Spleen (tissue), 11 donors: ENCODE measurements at regions not wholly inside any gene's neighbourhood (a gene's known extent, or its start where the extent isn't known, plus 50 kb on each side); places are given as distances from the start of the nearest gene placed in this dataset.

Experiments used
- DNase-seq: peaks from one replicate; pipeline ENCODE4 v3.0.0-alpha.2; 2020
- H3K27ac ChIP-seq, 8 donors: fragments of 200-600 bp; sonication (generic) in 7 of 8; 1 replicate in 4 of 8; 2 replicates in 4 of 8; pipeline versions ENCODE4 v1.5.0 to v1.8.0; 2016 to 2021; ENCODE audit warnings: inconsistent platforms in 4 of 8, mild to moderate bottlenecking in 4 of 8, moderate library complexity in 1 of 8
- H3K27me3 ChIP-seq, 7 donors: fragments of 200-600 bp; sonication (generic) in 6 of 7; replicated peaks in 1 of 7; 1 replicate in 4 of 7; 2 replicates in 3 of 7; pipeline versions ENCODE4 v1.5.0 to v1.8.0; 2016 to 2021; ENCODE audit warnings: inconsistent platforms in 3 of 7, mild to moderate bottlenecking in 1 of 7
- H3K36me3 ChIP-seq, 6 donors: fragments of 200-600 bp; sonication (generic) in 5 of 6; 1 replicate in 4 of 6; 2 replicates in 2 of 6; pipeline versions ENCODE4 v1.5.0 to v1.8.0; 2016 to 2021; ENCODE audit warnings: inconsistent platforms in 2 of 6
- H3K4me1 ChIP-seq, 6 donors: fragments of 200-600 bp; sonication (generic) in 5 of 6; 1 replicate in 3 of 6; 2 replicates in 3 of 6; pipeline versions ENCODE4 v1.5.0 to v1.8.0; 2016 to 2021; ENCODE audit warnings: inconsistent platforms in 3 of 6
- H3K4me3 ChIP-seq, 8 donors: fragments of 200-600 bp; sonication (generic) in 7 of 8; 1 replicate in 4 of 8; 2 replicates in 4 of 8; pipeline versions ENCODE4 v1.5.0 to v1.8.0; 2016 to 2021; ENCODE audit warnings: inconsistent platforms in 4 of 8, mild to moderate bottlenecking in 4 of 8, moderate library complexity in 2 of 8
- H3K9me3 ChIP-seq, 8 donors: fragments of 200-600 bp; sonication (generic) in 7 of 8; 1 replicate in 4 of 8; 2 replicates in 4 of 8; pipeline versions ENCODE4 v1.5.0 to v1.8.0; 2016 to 2021; ENCODE audit warnings: inconsistent platforms in 4 of 8
- CTCF ChIP-seq, 11 experiments: fragments of 200-600 bp in 7 of 11; fragments of 450-650 bp in 4 of 11; sonication (generic) in 4 of 11; IDR thresholded peaks in 8 of 11; conservative IDR thresholded peaks in 3 of 11; 1 replicate in 7 of 11; 2 replicates in 4 of 11; pipeline versions ENCODE4 v1.4.0 to v1.8.0; 2016 to 2021; ENCODE audit warnings: antibody characterized with exemption in 11 of 11, inconsistent platforms in 4 of 11, mild to moderate bottlenecking in 1 of 11
- POLR2A ChIP-seq, 3 donors: fragments of 450-650 bp; IDR thresholded peaks; one replicate each; pipeline ENCODE4 v1.5.1; 2017; ENCODE audit warnings: antibody characterized with exemption in 3 of 3, mild to moderate bottlenecking in 1 of 3
- POLR2AphosphoS5 ChIP-seq, 3 donors: sonication (generic); formaldehyde crosslinking; IDR thresholded peaks; one replicate each; pipeline ENCODE4 v1.5.1; 2017; ENCODE audit warnings: antibody characterized with exemption in 3 of 3
- WGBS, 5 donors: extraction: QIAGEN DNeasy Blood & Tissue Kit in 3 of 5; methylation state at CpG; one replicate each; pipeline versions ENCODE4 v1.1.5 to v1.1.7; 2013 to 2018; 5-methylcytosine and 5-hydroxymethylcytosine counted together
- intact Hi-C: fragments of 100-400 bp; cut with DNase I; formaldehyde crosslinking; loops from one replicate; pipeline ENCODE4 v1.15.0; 2023; ENCODE audit warnings: low total_unique reads
- donor health status: healthy with polysubstance abuse.
- donor health status: DM: no; HTN: no; CAD: no; lungs with moderate emphysema.
- donor health status: DM: no; HTN: no; CAD: no.
- donor health status: Bipolar disorder and iron deficiency.
- donor health status: healthy.
- donor health status: DM: no; HTN: no; CAD: no.
- donor health status: DM: yes; HTN: yes; CAD: no.

DNA sequence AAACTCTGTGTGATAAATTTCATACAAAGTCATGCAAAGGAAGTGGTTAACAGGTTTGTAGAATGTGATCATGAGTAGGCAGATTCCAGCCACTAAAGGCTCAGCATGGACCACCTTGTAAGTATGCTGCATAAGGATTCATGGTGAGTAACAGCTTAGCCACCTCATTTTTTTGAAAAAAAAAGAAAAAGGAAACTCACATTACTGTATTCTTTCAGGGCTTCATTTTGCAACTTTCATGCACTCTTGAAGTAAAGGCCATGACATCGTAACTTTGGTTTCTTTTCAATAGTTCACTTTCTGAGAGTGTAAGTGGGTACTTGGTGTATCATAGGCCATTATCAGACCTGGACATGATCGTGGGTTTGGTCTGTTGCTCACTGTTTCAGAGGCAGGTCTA lies 175.1 kb downstream of the PCSK1 start:
- no peaks in the 10 kb centered on the region for H3K9me3 ChIP-seq
- H3K27me3 ChIP-seq, result no peaks in the 10 kb centered on the region
- no peak for TF ChIP-seq CTCF (IDR thresholded peaks at IDR 0.05 in 8 of 11, conservative IDR thresholded peaks at IDR 0.05 in 3 of 11)
- no peak for TF ChIP-seq POLR2AphosphoS5 (IDR thresholded peaks at IDR 0.05)
- no peak for TF ChIP-seq POLR2A (IDR thresholded peaks at IDR 0.05)
- no peak overlapping the region for H3K27ac ChIP-seq
- DNase-seq, result no peak
- H3K4me1 ChIP-seq, result peaks cover 0 to 18% (median 9%) of the 10 kb centered on the region in 6 donors
- WGBS, 5 donors, result 79 to 91% (median 83%) methylated on average over 2 of the region's 2 CpGs
- no peaks in the 10 kb centered on the region for H3K36me3 ChIP-seq
- no peak overlapping the region for H3K4me3 ChIP-seq
- intact Hi-C loops, result no loop called here

DNA sequence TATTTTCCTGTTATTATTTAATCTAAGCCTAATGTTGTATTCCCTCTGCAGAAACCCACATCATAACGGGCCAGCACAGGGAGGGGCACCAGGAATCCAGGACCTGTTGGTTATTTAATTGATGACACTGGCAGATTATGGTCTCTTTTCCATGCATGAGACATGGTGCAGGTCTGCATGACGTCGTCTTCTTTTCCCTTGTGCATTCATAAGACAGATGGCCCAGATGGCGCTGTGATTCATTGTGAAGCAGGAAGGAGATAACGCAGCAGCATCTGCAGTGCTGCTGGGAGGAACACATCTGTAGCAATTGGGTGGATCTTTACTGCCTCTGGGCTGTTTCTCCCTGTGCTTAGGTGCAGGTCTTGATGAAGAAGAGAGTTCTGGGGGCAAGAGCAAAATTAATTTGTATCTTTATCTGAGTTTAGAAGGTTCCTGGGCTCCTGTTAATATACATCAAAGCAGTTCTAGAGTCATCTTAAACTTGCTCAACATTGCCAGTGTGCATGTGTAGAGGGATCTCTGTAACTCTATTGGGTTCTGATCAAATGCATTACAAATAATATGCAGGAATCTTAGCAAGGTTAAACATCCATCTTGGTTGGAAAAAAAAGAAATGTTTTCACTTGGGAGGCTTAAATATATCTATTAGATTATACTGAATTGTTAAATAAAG lies 176.1 kb downstream of the PCSK1 start:
- TF ChIP-seq POLR2AphosphoS5 (IDR thresholded peaks at IDR 0.05) (no peak), CTCF (IDR thresholded peaks at IDR 0.05 in 8 of 11, conservative IDR thresholded peaks at IDR 0.05 in 3 of 11) (no peak), POLR2A (IDR thresholded peaks at IDR 0.05) (no peak)

GRCh38 chr5:96254980-96255691 lies 177.9 kb downstream of the PCSK1 start:
- Histone ChIP-seq H3K27me3 (no peaks in the 10 kb centered on the region), H3K9me3 (no peaks in the 10 kb centered on the region), H3K27ac (no peak overlapping the region), H3K4me1 (peaks cover 0 to 13% (median 9%) of the 10 kb centered on the region in 6 donors), H3K36me3 (no peaks in the 10 kb centered on the region), H3K4me3 (no peak overlapping the region)
- no peak for DNase-seq
- intact Hi-C loops, result no loop called here
- no peak for TF ChIP-seq POLR2A (IDR thresholded peaks at IDR 0.05)
- TF ChIP-seq POLR2AphosphoS5 (IDR thresholded peaks at IDR 0.05), result no peak
- no peak for TF ChIP-seq CTCF (IDR thresholded peaks at IDR 0.05 in 8 of 11, conservative IDR thresholded peaks at IDR 0.05 in 3 of 11)
- WGBS, 5 donors, result 54 to 71% (median 62%) methylated on average over 5 of the region's 5 CpGs

More for the DNA sequence above, 176.1 kb downstream of the PCSK1 start:
- H3K4me1 ChIP-seq, result peaks cover 0 to 18% (median 9%) of the 10 kb centered on the region in 6 donors
- no peaks in the 10 kb centered on the region for H3K36me3 ChIP-seq
- DNase-seq, result no peak
- H3K4me3 ChIP-seq, result no peak overlapping the region
- H3K27me3 ChIP-seq, result no peaks in the 10 kb centered on the region
- intact Hi-C loops, result no loop called here
- no peak overlapping the region for H3K27ac ChIP-seq
- no peaks in the 10 kb centered on the region for H3K9me3 ChIP-seq
- 41 to 77% (median 69%) methylated on average over 5 of the region's 5 CpGs for WGBS, 5 donors

GRCh38 chr5:96253140-96253539 lies 179.9 kb downstream of the PCSK1 start:
- intact Hi-C loops, result no loop called here
- no peak for TF ChIP-seq POLR2A (IDR thresholded peaks at IDR 0.05)
- no peak for DNase-seq
- Histone ChIP-seq H3K27me3 (no peaks in the 10 kb centered on the region), H3K27ac (no peak overlapping the region), H3K36me3 (no peaks in the 10 kb centered on the region), H3K9me3 (no peaks in the 10 kb centered on the region), H3K4me3 (no peak overlapping the region), H3K4me1 (no peaks in the 10 kb centered on the region)
- 75 to 81% (median 81%) methylated on average over 2 of the region's 2 CpGs for WGBS, 5 donors
